Small intestine (tissue), 7 donors: ENCODE measurements at regions not wholly inside any gene's neighbourhood (a gene's known extent, or its start where the extent isn't known, plus 50 kb on each side); places are given as distances from the start of the nearest gene placed in this dataset.
A peak's percentile ranks its signal among the peaks of the same experiment; 100 is the strongest.

Experiments
- DNase-seq, 2 donors: peaks; one replicate each; pipeline versions ENCODE4 v3.0.0 to v3.0.0-alpha.2; 2013
- FAIRE-seq: peaks from 2 replicates; lab custom pipeline; 2012; peaks lifted over from hg19 to GRCh38; lab: Jason Lieb, UNC
- H3K27ac ChIP-seq, 3 donors: one replicate each; pipeline ENCODE4 v1.5.1; 2013; ENCODE audit warnings: low read length in 2 of 3, mild to moderate bottlenecking in 2 of 3, control low read depth in 1 of 3, inconsistent platforms in 1 of 3, low read depth in 1 of 3, moderate library complexity in 1 of 3
- H3K27me3 ChIP-seq, 3 donors: one replicate each; pipeline ENCODE4 v1.6.1; 2013; ENCODE audit warnings: low read length in 3 of 3, inconsistent platforms in 1 of 3; ENCODE audit not compliant: control insufficient read depth in 3 of 3, insufficient read depth in 3 of 3
- H3K36me3 ChIP-seq, 3 donors: one replicate each; pipeline ENCODE4 v1.6.1; 2013; ENCODE audit warnings: low read length in 3 of 3, inconsistent platforms in 1 of 3, low read depth in 1 of 3, mild to moderate bottlenecking in 1 of 3, moderate library complexity in 1 of 3; ENCODE audit not compliant: control insufficient read depth in 3 of 3, insufficient read depth in 2 of 3
- H3K4me1 ChIP-seq, 3 donors: one replicate each; pipeline ENCODE4 v1.6.1; 2013; ENCODE audit warnings: low read length in 2 of 3, inconsistent platforms in 1 of 3, low read depth in 1 of 3, mild to moderate bottlenecking in 1 of 3, moderate library complexity in 1 of 3; ENCODE audit not compliant: control insufficient read depth in 3 of 3, insufficient read depth in 2 of 3
- H3K4me3 ChIP-seq, 3 donors: one replicate each; pipeline ENCODE4 v1.5.1; 2013; ENCODE audit warnings: low read length in 3 of 3, control low read depth in 1 of 3, inconsistent platforms in 1 of 3, low read depth in 1 of 3, mild to moderate bottlenecking in 1 of 3, moderate library complexity in 1 of 3
- H3K9me3 ChIP-seq, 2 donors: one replicate each; pipeline ENCODE4 v1.6.1; 2013; ENCODE audit warnings: low read depth in 1 of 2, low read length in 1 of 2; ENCODE audit not compliant: control insufficient read depth in 2 of 2, insufficient read depth in 1 of 2
- WGBS, 3 donors: extraction: QIAGEN DNeasy Blood & Tissue Kit; methylation state at CpG; one replicate each; pipeline ENCODE4 v1.1.7; 2013; 5-methylcytosine and 5-hydroxymethylcytosine counted together
- donor health status: healthy with polysubstance abuse.
- donor health status: control.
- donor health status: control.
- donor health status: Bipolar disorder and iron deficiency.
- donor health status: healthy.

- no peak overlapping the region for H3K4me3 ChIP-seq
- 64 to 68% (median 66%) methylated on average over 2 of the region's 2 CpGs for WGBS, 3 donors
- H3K9me3 ChIP-seq: no peaks in the 10 kb centered on the region
- no peaks in the 10 kb centered on the region for H3K36me3 ChIP-seq
- H3K27me3 ChIP-seq: no peaks in the 10 kb centered on the region
- no peak overlapping the region for H3K27ac ChIP-seq
- H3K4me1 ChIP-seq: no peaks in the 10 kb centered on the region
- DNase-seq: no peak
- no peak for FAIRE-seq
Measured at GRCh38 chr6:25186919-25187318, 92.3 kb upstream of the CARMIL1 start.

GRCh38 chr6:25188232-25188631 is 90.9 kb upstream of the CARMIL1 start:
- Histone ChIP-seq H3K27ac (no peak overlapping the region), H3K36me3 (no peaks in the 10 kb centered on the region), H3K4me3 (no peak overlapping the region), H3K27me3 (no peaks in the 10 kb centered on the region), H3K9me3 (no peaks in the 10 kb centered on the region), H3K4me1 (no peaks in the 10 kb centered on the region)
- no peak for FAIRE-seq
- 66 to 89% (median 68%) methylated on average over 1 of the region's 1 CpG for WGBS, 3 donors
- DNase-seq: no peak

GRCh38 chr6:25192590-25193459 is 86.3 kb upstream of the CARMIL1 start:
- DNase-seq: no peak
- no peak for FAIRE-seq
- peaks cover 0 to 3% (median 0%) of the 10 kb centered on the region in 3 donors for H3K4me1 ChIP-seq
- H3K27ac ChIP-seq: peak overlapping the region in 1 of 3 donors; percentile 81
- H3K4me3 ChIP-seq: no peak overlapping the region
- H3K9me3 ChIP-seq: no peaks in the 10 kb centered on the region
- H3K27me3 ChIP-seq: no peaks in the 10 kb centered on the region
- 65 to 76% (median 76%) methylated on average over 6 of the region's 6 CpGs for whole genome bisulfite sequencing, 3 donors
- no peaks in the 10 kb centered on the region for H3K36me3 ChIP-seq

GRCh38 chr6:25193460-25194171 is 85.6 kb upstream of the CARMIL1 start:
- no peaks in the 10 kb centered on the region for H3K27me3 ChIP-seq
- 31 to 43% (median 40%) methylated on average over 6 of the region's 6 CpGs for WGBS, 3 donors
- FAIRE-seq (no peak), DNase-seq (no peak)
- no peaks in the 10 kb centered on the region for H3K9me3 ChIP-seq
- H3K4me3 ChIP-seq: no peak overlapping the region
- no peaks in the 10 kb centered on the region for H3K36me3 ChIP-seq
- peak overlapping the region in 1 of 3 donors; percentile 45 for H3K27ac ChIP-seq
- H3K4me1 ChIP-seq: peaks cover 0 to 3% (median 0%) of the 10 kb centered on the region in 3 donors

GRCh38 chr6:25194172-25194678 is 84.9 kb upstream of the CARMIL1 start:
- Histone ChIP-seq H3K4me1 (peaks cover 0 to 3% (median 0%) of the 10 kb centered on the region in 3 donors), H3K4me3 (no peak overlapping the region), H3K9me3 (no peaks in the 10 kb centered on the region), H3K36me3 (no peaks in the 10 kb centered on the region), H3K27me3 (no peaks in the 10 kb centered on the region), H3K27ac (no peak overlapping the region)
- DNase-seq: no peak
- WGBS, 3 donors: 80 to 81% (median 80%) methylated on average over 8 of the region's 8 CpGs
- FAIRE-seq: no peak

- H3K27ac ChIP-seq: no peak overlapping the region
- H3K4me3 ChIP-seq: no peak overlapping the region
- no peaks in the 10 kb centered on the region for H3K27me3 ChIP-seq
- H3K9me3 ChIP-seq: no peaks in the 10 kb centered on the region
- peaks cover 0 to 3% (median 0%) of the 10 kb centered on the region in 3 donors for H3K4me1 ChIP-seq
- DNase-seq: no peak
- WGBS, 3 donors: 79 to 92% (median 83%) methylated on average over 2 of the region's 2 CpGs
- no peaks in the 10 kb centered on the region for H3K36me3 ChIP-seq
- FAIRE-seq: no peak
Measured at GRCh38 chr6:25196464-25196863, 82.7 kb upstream of the CARMIL1 start.

GRCh38 chr6:25197111-25197510 is 82.1 kb upstream of the CARMIL1 start:
- Histone ChIP-seq H3K36me3 (no peaks in the 10 kb centered on the region), H3K27ac (no peak overlapping the region), H3K4me3 (no peak overlapping the region), H3K9me3 (no peaks in the 10 kb centered on the region), H3K27me3 (no peaks in the 10 kb centered on the region), H3K4me1 (peaks cover 0 to 3% (median 0%) of the 10 kb centered on the region in 3 donors)
- DNase-seq (peak in 1 of 2 donors; percentile 15), FAIRE-seq (no peak)
- WGBS, 3 donors: 52 to 76% (median 57%) methylated on average over 3 of the region's 3 CpGs

GRCh38 chr6:25199544-25199943 is 79.6 kb upstream of the CARMIL1 start:
- Histone ChIP-seq H3K4me1 (peaks cover 0 to 3% (median 0%) of the 10 kb centered on the region in 3 donors), H3K4me3 (no peak overlapping the region), H3K36me3 (no peaks in the 10 kb centered on the region), H3K27ac (no peak overlapping the region), H3K27me3 (no peaks in the 10 kb centered on the region), H3K9me3 (no peaks in the 10 kb centered on the region)
- WGBS, 3 donors: 95 to 97% (median 95%) methylated on average over 2 of the region's 2 CpGs
- FAIRE-seq (no peak), DNase-seq (no peak)
